WTC11 (cell line): ENCODE measurements at regions not wholly inside any gene's neighbourhood (a gene's known extent, or its start where the extent isn't known, plus 50 kb on each side); places are given as distances from the start of the nearest gene placed in this dataset.

Source experiments
- ELF4 ChIP-seq: sonication (generic); formaldehyde crosslinking; IDR thresholded peaks from 2 replicates; pipeline ENCODE4 v1.8.1; 2022; ENCODE audit warnings: low read depth, mild to moderate bottlenecking, moderate library complexity, missing genetic modification reagents
- NFATC4 ChIP-seq: fragments of 250-450 bp; sonication (Bioruptor Pico); IDR thresholded peaks from 2 replicates; pipeline ENCODE4 v1.9.0; 2021; ENCODE audit warnings: mild to moderate bottlenecking
- NFYB ChIP-seq: sonication (generic); formaldehyde crosslinking; conservative IDR thresholded peaks from 2 replicates; pipeline ENCODE4 v1.8.0; 2022; ENCODE audit warnings: low read depth, missing genetic modification reagents
- NR2C2 ChIP-seq: sonication (generic); formaldehyde crosslinking; IDR thresholded peaks from 2 replicates; pipeline ENCODE4 v1.8.0; 2022; ENCODE audit warnings: mild to moderate bottlenecking, missing genetic modification reagents
- NR3C1 ChIP-seq: sonication (generic); formaldehyde crosslinking; conservative IDR thresholded peaks from 2 replicates; pipeline ENCODE4 v1.8.1; 2023; ENCODE audit warnings: low read depth, mild to moderate bottlenecking, missing genetic modification reagents
- SMAD3 ChIP-seq: sonication (generic); formaldehyde crosslinking; IDR thresholded peaks from 2 replicates; pipeline ENCODE4 v1.8.0; 2022; ENCODE audit warnings: missing genetic modification reagents, mild to moderate bottlenecking, borderline replicate concordance
- TF ChIP-seq, protein P1 (sequence below): sonication (generic); formaldehyde crosslinking; IDR thresholded peaks from 2 replicates; pipeline ENCODE4 v1.8.0; 2022; ENCODE audit warnings: mild to moderate bottlenecking, missing genetic modification reagents
- TF ChIP-seq, protein P2 (sequence below): fragments of 200-600 bp; IDR thresholded peaks from 2 replicates; pipeline ENCODE4 v1.8.0; 2022; ENCODE audit warnings: antibody characterized with exemption
- TF ChIP-seq, protein P3 (sequence below): sonication (generic); formaldehyde crosslinking; IDR thresholded peaks from 2 replicates; pipeline ENCODE4 v1.8.0; 2022; ENCODE audit warnings: mild to moderate bottlenecking, missing genetic modification reagents
- TF ChIP-seq, protein P4 (sequence below): sonication (generic); formaldehyde crosslinking; IDR thresholded peaks from 2 replicates; pipeline ENCODE4 v1.8.0; 2022; ENCODE audit warnings: mild to moderate bottlenecking, missing genetic modification reagents
- TF ChIP-seq, protein P5 (sequence below): sonication (generic); formaldehyde crosslinking; conservative IDR thresholded peaks from 2 replicates; pipeline ENCODE4 v1.8.1; 2022; ENCODE audit warnings: mild to moderate bottlenecking, missing genetic modification reagents
- TF ChIP-seq, protein P6 (sequence below): sonication (generic); formaldehyde crosslinking; IDR thresholded peaks from 2 replicates; pipeline ENCODE4 v1.8.0; 2022; ENCODE audit warnings: missing genetic modification reagents
- TF ChIP-seq, protein P7 (sequence below): sonication (generic); formaldehyde crosslinking; IDR thresholded peaks from 2 replicates; pipeline ENCODE4 v1.8.1; 2022; ENCODE audit warnings: mild to moderate bottlenecking, missing genetic modification reagents, moderate library complexity, borderline replicate concordance

DNA sequence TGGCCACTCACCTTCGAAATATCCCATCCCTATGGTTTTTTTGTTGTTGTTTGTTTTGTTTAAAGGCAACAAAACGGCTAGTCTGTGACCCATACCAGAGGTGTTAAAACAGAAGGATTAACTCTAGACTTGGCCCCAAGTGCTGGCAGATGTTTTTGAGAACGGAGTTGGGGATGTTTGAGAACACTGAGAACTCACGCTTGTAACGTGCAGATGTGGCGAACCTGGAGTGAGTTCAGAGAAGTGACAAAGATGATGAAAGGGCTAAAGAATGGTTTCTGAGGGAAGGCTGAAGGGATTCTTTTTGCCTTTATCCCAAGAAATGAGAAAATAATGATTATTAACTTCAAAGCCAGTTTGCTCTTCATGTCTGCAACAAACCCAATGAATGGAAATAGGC is 286.5 kb downstream of the ZNF608 start:
- TF ChIP-seq, protein P1, sequence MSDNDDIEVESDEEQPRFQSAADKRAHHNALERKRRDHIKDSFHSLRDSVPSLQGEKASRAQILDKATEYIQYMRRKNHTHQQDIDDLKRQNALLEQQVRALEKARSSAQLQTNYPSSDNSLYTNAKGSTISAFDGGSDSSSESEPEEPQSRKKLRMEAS (CRISPR knock-in tag): no peak
- TF ChIP-seq ELF4 (CRISPR knock-in tag) (no peak), NFYB (CRISPR knock-in tag) (no peak), SMAD3 (CRISPR knock-in tag) (no peak), NR2C2 (CRISPR knock-in tag) (no peak), NR3C1 (no peak), NFATC4 (no peak)
- TF ChIP-seq, protein P2, sequence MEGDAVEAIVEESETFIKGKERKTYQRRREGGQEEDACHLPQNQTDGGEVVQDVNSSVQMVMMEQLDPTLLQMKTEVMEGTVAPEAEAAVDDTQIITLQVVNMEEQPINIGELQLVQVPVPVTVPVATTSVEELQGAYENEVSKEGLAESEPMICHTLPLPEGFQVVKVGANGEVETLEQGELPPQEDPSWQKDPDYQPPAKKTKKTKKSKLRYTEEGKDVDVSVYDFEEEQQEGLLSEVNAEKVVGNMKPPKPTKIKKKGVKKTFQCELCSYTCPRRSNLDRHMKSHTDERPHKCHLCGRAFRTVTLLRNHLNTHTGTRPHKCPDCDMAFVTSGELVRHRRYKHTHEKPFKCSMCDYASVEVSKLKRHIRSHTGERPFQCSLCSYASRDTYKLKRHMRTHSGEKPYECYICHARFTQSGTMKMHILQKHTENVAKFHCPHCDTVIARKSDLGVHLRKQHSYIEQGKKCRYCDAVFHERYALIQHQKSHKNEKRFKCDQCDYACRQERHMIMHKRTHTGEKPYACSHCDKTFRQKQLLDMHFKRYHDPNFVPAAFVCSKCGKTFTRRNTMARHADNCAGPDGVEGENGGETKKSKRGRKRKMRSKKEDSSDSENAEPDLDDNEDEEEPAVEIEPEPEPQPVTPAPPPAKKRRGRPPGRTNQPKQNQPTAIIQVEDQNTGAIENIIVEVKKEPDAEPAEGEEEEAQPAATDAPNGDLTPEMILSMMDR: no peak
- TF ChIP-seq, protein P3, sequence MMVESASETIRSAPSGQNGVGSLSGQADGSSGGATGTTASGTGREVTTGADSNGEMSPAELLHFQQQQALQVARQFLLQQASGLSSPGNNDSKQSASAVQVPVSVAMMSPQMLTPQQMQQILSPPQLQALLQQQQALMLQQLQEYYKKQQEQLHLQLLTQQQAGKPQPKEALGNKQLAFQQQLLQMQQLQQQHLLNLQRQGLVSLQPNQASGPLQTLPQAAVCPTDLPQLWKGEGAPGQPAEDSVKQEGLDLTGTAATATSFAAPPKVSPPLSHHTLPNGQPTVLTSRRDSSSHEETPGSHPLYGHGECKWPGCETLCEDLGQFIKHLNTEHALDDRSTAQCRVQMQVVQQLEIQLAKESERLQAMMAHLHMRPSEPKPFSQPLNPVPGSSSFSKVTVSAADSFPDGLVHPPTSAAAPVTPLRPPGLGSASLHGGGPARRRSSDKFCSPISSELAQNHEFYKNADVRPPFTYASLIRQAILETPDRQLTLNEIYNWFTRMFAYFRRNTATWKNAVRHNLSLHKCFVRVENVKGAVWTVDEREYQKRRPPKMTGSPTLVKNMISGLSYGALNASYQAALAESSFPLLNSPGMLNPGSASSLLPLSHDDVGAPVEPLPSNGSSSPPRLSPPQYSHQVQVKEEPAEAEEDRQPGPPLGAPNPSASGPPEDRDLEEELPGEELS (CRISPR knock-in tag): no peak
- TF ChIP-seq, protein P4, sequence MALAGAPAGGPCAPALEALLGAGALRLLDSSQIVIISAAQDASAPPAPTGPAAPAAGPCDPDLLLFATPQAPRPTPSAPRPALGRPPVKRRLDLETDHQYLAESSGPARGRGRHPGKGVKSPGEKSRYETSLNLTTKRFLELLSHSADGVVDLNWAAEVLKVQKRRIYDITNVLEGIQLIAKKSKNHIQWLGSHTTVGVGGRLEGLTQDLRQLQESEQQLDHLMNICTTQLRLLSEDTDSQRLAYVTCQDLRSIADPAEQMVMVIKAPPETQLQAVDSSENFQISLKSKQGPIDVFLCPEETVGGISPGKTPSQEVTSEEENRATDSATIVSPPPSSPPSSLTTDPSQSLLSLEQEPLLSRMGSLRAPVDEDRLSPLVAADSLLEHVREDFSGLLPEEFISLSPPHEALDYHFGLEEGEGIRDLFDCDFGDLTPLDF (CRISPR knock-in tag): no peak
- TF ChIP-seq, protein P5, sequence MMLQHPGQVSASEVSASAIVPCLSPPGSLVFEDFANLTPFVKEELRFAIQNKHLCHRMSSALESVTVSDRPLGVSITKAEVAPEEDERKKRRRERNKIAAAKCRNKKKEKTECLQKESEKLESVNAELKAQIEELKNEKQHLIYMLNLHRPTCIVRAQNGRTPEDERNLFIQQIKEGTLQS (CRISPR knock-in tag): no peak
- TF ChIP-seq, protein P6, sequence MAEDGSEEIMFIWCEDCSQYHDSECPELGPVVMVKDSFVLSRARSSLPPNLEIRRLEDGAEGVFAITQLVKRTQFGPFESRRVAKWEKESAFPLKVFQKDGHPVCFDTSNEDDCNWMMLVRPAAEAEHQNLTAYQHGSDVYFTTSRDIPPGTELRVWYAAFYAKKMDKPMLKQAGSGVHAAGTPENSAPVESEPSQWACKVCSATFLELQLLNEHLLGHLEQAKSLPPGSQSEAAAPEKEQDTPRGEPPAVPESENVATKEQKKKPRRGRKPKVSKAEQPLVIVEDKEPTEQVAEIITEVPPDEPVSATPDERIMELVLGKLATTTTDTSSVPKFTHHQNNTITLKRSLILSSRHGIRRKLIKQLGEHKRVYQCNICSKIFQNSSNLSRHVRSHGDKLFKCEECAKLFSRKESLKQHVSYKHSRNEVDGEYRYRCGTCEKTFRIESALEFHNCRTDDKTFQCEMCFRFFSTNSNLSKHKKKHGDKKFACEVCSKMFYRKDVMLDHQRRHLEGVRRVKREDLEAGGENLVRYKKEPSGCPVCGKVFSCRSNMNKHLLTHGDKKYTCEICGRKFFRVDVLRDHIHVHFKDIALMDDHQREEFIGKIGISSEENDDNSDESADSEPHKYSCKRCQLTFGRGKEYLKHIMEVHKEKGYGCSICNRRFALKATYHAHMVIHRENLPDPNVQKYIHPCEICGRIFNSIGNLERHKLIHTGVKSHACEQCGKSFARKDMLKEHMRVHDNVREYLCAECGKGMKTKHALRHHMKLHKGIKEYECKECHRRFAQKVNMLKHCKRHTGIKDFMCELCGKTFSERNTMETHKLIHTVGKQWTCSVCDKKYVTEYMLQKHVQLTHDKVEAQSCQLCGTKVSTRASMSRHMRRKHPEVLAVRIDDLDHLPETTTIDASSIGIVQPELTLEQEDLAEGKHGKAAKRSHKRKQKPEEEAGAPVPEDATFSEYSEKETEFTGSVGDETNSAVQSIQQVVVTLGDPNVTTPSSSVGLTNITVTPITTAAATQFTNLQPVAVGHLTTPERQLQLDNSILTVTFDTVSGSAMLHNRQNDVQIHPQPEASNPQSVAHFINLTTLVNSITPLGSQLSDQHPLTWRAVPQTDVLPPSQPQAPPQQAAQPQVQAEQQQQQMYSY: no peak
- TF ChIP-seq, protein P7, sequence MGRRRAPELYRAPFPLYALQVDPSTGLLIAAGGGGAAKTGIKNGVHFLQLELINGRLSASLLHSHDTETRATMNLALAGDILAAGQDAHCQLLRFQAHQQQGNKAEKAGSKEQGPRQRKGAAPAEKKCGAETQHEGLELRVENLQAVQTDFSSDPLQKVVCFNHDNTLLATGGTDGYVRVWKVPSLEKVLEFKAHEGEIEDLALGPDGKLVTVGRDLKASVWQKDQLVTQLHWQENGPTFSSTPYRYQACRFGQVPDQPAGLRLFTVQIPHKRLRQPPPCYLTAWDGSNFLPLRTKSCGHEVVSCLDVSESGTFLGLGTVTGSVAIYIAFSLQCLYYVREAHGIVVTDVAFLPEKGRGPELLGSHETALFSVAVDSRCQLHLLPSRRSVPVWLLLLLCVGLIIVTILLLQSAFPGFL: no peak
